HG02798 (cell line): ENCODE measurements at regions not wholly inside any gene's neighbourhood (a gene's known extent, or its start where the extent isn't known, plus 50 kb on each side); places are given as distances from the start of the nearest gene placed in this dataset.

Source experiments
- ATAC-seq: cut with Tn5 transposase; IDR thresholded peaks from one replicate; pipeline ENCODE4 v1.9.1; 2021; ENCODE audit warnings: mild to moderate bottlenecking; ENCODE audit not compliant: unreplicated experiment, poor library complexity

GRCh38 chr9:14478175-14479162, 164.5 kb upstream of the NFIB start:
- ATAC-seq = no peak

GRCh38 chr9:14471041-14471440, 157.1 kb upstream of the NFIB start:
- ATAC-seq = no peak

GRCh38 chr9:14467675-14468374, 153.9 kb upstream of the NFIB start:
- ATAC-seq = no peak

- no peak for ATAC-seq
These were observed 152.9 kb upstream of the NFIB start for GRCh38 chr9:14466828-14467227.

- no peak for ATAC-seq
These were observed 152.5 kb upstream of the NFIB start for GRCh38 chr9:14466429-14466818.

GRCh38 chr9:14462950-14463349, 149.0 kb upstream of the NFIB start:
- ATAC-seq = no peak

GRCh38 chr9:14455243-14455642, 141.3 kb upstream of the NFIB start:
- no peak for ATAC-seq

GRCh38 chr9:14453286-14453685, 139.3 kb upstream of the NFIB start:
- no peak for ATAC-seq

- no peak for ATAC-seq
These were observed 138.6 kb upstream of the NFIB start for GRCh38 chr9:14452539-14452938.

GRCh38 chr9:14451949-14452348, 138.0 kb upstream of the NFIB start:
- ATAC-seq = peak; percentile 88

GRCh38 chr9:14447103-14447502, 133.2 kb upstream of the NFIB start:
- no peak for ATAC-seq

GRCh38 chr9:14445946-14446345, 132.0 kb upstream of the NFIB start:
- no peak for ATAC-seq

GRCh38 chr9:14442956-14443355, 129.0 kb upstream of the NFIB start:
- ATAC-seq = no peak

- peak; percentile 61 for ATAC-seq
These were observed 128.2 kb upstream of the NFIB start for GRCh38 chr9:14441976-14442651.

GRCh38 chr9:14441115-14441514, 127.2 kb upstream of the NFIB start:
- ATAC-seq = no peak

- no peak for ATAC-seq
These were observed 126.1 kb upstream of the NFIB start for GRCh38 chr9:14440062-14440461.

GRCh38 chr9:14439555-14439954, 125.6 kb upstream of the NFIB start:
- ATAC-seq = no peak

- no peak for ATAC-seq
These were observed 124.5 kb upstream of the NFIB start for GRCh38 chr9:14438232-14439021.

GRCh38 chr9:14437354-14438231, 123.7 kb upstream of the NFIB start:
- no peak for ATAC-seq
